Parathyroid adenoma (tissue), 2 donors: ENCODE measurements at regions not wholly inside any gene's neighbourhood (a gene's known extent, or its start where the extent isn't known, plus 50 kb on each side); places are given as distances from the start of the nearest gene placed in this dataset.

ENCODE experiments used
- H2AFZ ChIP-seq: fragments of 300-600 bp; sonication (generic); one replicate; pipeline ENCODE4 v1.7.0; 2017; ENCODE audit warnings: antibody characterized with exemption, mild to moderate bottlenecking
- H3K27ac ChIP-seq: fragments of 300-600 bp; sonication (generic); one replicate; pipeline ENCODE4 v1.7.0; 2017
- H3K27me3 ChIP-seq: fragments of 300-600 bp; sonication (generic); one replicate; pipeline ENCODE4 v1.7.0; 2017; ENCODE audit warnings: low read length; ENCODE audit not compliant: control insufficient read depth, insufficient read depth
- H3K36me3 ChIP-seq: fragments of 300-600 bp; sonication (generic); one replicate; pipeline ENCODE4 v1.7.0; 2017; ENCODE audit warnings: low read length; ENCODE audit not compliant: control insufficient read depth, insufficient read depth
- H3K4me1 ChIP-seq: fragments of 300-600 bp; sonication (generic); one replicate; pipeline ENCODE4 v1.7.0; 2017; ENCODE audit warnings: control low read depth
- H3K4me2 ChIP-seq: fragments of 300-600 bp; sonication (generic); one replicate; pipeline ENCODE4 v1.7.0; 2017; ENCODE audit warnings: low read length
- H3K4me3 ChIP-seq: fragments of 300-600 bp; sonication (generic); one replicate; pipeline ENCODE4 v1.7.0; 2017; ENCODE audit warnings: low read depth, low read length
- H3K79me2 ChIP-seq: fragments of 300-600 bp; sonication (generic); one replicate; pipeline ENCODE4 v1.7.0; 2017; ENCODE audit warnings: control low read depth
- H3K9ac ChIP-seq: fragments of 300-600 bp; sonication (generic); one replicate; pipeline ENCODE4 v1.7.0; 2017; ENCODE audit warnings: mild to moderate bottlenecking
- H3K9me3 ChIP-seq: fragments of 300-600 bp; sonication (generic); one replicate; pipeline ENCODE4 v1.7.0; 2017; ENCODE audit warnings: low read length; ENCODE audit not compliant: control insufficient read depth
- CTCF ChIP-seq: fragments of 300-600 bp; sonication (generic); IDR thresholded peaks from one replicate; pipeline ENCODE4 v1.7.0; 2017; ENCODE audit warnings: antibody characterized with exemption, mild to moderate bottlenecking
- donor health status: primary hyperparathyroidism.

- Histone ChIP-seq H3K9me3 (no peaks in the 10 kb centered on the region), H3K9ac (no peak overlapping the region), H3K4me2 (no peak overlapping the region), H3K79me2 (no peaks in the 10 kb centered on the region), H3K27me3 (no peaks in the 10 kb centered on the region), H3K4me3 (no peak overlapping the region), H3K27ac (no peak overlapping the region), H3K4me1 (no peaks in the 10 kb centered on the region), H3K36me3 (no peaks in the 10 kb centered on the region), H2AFZ (no peak overlapping the region)
- TF ChIP-seq CTCF, result no peak
These were observed 511.3 kb upstream of the WWC1 start for GRCh38 chr5:167780177-167780576.

GRCh38 chr5:167783145-167783817, 508.2 kb upstream of the WWC1 start:
- H3K36me3 ChIP-seq, result no peaks in the 10 kb centered on the region
- H3K27ac ChIP-seq, result no peak overlapping the region
- no peak overlapping the region for H3K4me3 ChIP-seq
- no peak overlapping the region for H3K4me2 ChIP-seq
- no peak overlapping the region for H2AFZ ChIP-seq
- H3K4me1 ChIP-seq, result no peaks in the 10 kb centered on the region
- H3K27me3 ChIP-seq, result no peaks in the 10 kb centered on the region
- H3K9ac ChIP-seq, result no peak overlapping the region
- no peaks in the 10 kb centered on the region for H3K79me2 ChIP-seq
- H3K9me3 ChIP-seq, result no peaks in the 10 kb centered on the region
- TF ChIP-seq CTCF, result no peak

- no peak overlapping the region for H3K27ac ChIP-seq
These were observed 506.3 kb upstream of the WWC1 start for GRCh38 chr5:167785106-167785505.

GRCh38 chr5:167785901-167786300, 505.5 kb upstream of the WWC1 start:
- no peak overlapping the region for H3K27ac ChIP-seq
- no peak overlapping the region for H3K4me2 ChIP-seq
- no peak overlapping the region for H2AFZ ChIP-seq
- H3K4me1 ChIP-seq, result no peaks in the 10 kb centered on the region
- TF ChIP-seq CTCF, result no peak
- H3K27me3 ChIP-seq, result no peaks in the 10 kb centered on the region
- no peaks in the 10 kb centered on the region for H3K9me3 ChIP-seq
- H3K79me2 ChIP-seq, result no peaks in the 10 kb centered on the region
- H3K36me3 ChIP-seq, result no peaks in the 10 kb centered on the region
- no peak overlapping the region for H3K9ac ChIP-seq
- H3K4me3 ChIP-seq, result no peak overlapping the region

More at GRCh38 chr5:167785106-167785505, 506.3 kb upstream of the WWC1 start:
- H3K9ac ChIP-seq, result no peak overlapping the region
- H3K4me2 ChIP-seq, result no peak overlapping the region
- no peak overlapping the region for H2AFZ ChIP-seq
- TF ChIP-seq CTCF, result no peak
- no peaks in the 10 kb centered on the region for H3K9me3 ChIP-seq
- no peak overlapping the region for H3K4me3 ChIP-seq
- H3K36me3 ChIP-seq, result no peaks in the 10 kb centered on the region
- no peaks in the 10 kb centered on the region for H3K4me1 ChIP-seq
- no peaks in the 10 kb centered on the region for H3K27me3 ChIP-seq
- no peaks in the 10 kb centered on the region for H3K79me2 ChIP-seq

GRCh38 chr5:167786871-167787578, 504.4 kb upstream of the WWC1 start:
- no peak overlapping the region for H2AFZ ChIP-seq

More at GRCh38 chr5:167786871-167787578, 504.4 kb upstream of the WWC1 start:
- Histone ChIP-seq H3K4me2 (no peak overlapping the region), H3K9ac (no peak overlapping the region), H3K9me3 (no peaks in the 10 kb centered on the region), H3K27me3 (no peaks in the 10 kb centered on the region), H3K36me3 (no peaks in the 10 kb centered on the region), H3K79me2 (no peaks in the 10 kb centered on the region), H3K4me1 (no peaks in the 10 kb centered on the region), H3K4me3 (no peak overlapping the region), H3K27ac (no peak overlapping the region)
- no peak for TF ChIP-seq CTCF
